ENCODE measurements at regions not wholly inside any gene's neighbourhood (a gene's known extent, or its start where the extent isn't known, plus 50 kb on each side); places are given as distances from the start of the nearest gene placed in this dataset.

GRCh38 chr10:21281765-21282484 is 243.6 kb downstream of the SKIDA1 start:
- TF ChIP-seq POLR2A (IDR thresholded peaks at IDR 0.05) (no peak), CTCF (IDR thresholded peaks at IDR 0.05) (no peak)

All from breast epithelium (tissue), 3 donors.